A549 (cell line): ENCODE measurements at regions not wholly inside any gene's neighbourhood (a gene's known extent, or its start where the extent isn't known, plus 50 kb on each side); places are given as distances from the start of the nearest gene placed in this dataset.

Experiments
- JUN ChIP-seq, 2 experiments: fragments of >200 bp; sonication (Bioruptor Twin); formaldehyde crosslinking; IDR thresholded peaks; 2 replicates in 1 of 2; 3 replicates in 1 of 2; pipeline ENCODE4 v1.6.1; 2016 to 2017
- JUNB ChIP-seq: fragments of >200 bp; sonication (Bioruptor Twin); formaldehyde crosslinking; IDR thresholded peaks from 2 replicates; pipeline ENCODE4 v1.6.1; 2016

DNA sequence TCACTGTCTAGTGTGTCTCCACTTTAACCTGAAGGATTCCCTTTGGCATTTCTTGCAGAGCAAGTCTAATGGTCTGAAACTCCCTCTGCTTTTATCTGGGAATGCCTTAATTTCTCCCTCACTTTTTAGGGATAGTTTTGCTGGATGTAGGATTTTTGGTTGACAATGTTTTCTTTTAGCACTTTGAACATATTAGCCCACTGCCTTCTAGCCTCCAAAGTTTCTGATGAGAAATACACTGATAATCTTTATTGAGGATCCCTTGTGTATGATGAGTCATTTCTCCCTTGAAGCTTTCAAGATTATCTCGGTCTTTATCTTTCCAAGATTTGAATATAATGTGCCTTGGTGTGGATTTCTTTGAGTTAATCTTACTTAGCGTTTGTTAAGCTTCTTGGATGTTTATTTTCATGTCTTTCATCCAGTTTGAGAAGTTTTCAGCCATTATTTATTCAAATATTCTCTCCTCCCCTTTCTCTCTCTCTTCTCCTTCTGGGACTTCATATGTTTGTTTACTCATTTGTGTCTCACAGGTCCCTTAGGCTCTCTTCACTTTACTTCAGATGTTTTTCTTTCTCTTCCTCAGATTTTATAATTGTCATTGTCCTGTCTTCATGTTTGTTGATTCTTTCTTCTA, 53.1 kb downstream of the STYXL2 start:
- TF ChIP-seq JUNB (no peak), JUN (IDR thresholded peaks at IDR 0.05) (no peak)
